KOPT-K1 (cell line): ENCODE measurements at regions not wholly inside any gene's neighbourhood (a gene's known extent, or its start where the extent isn't known, plus 50 kb on each side); places are given as distances from the start of the nearest gene placed in this dataset.

ENCODE experiments used
- H3K27ac ChIP-seq: fragments of 200-600 bp; sonication (generic); 2 replicates; pipeline ENCODE4 v1.5.1; 2016; ENCODE audit warnings: antibody characterized with exemption, mild to moderate bottlenecking, low read depth, low read length; ENCODE audit not compliant: poor library complexity, severe bottlenecking
- H3K36me3 ChIP-seq: fragments of 200-600 bp; sonication (generic); 2 replicates; pipeline ENCODE4 v1.5.1; 2017; ENCODE audit warnings: antibody characterized with exemption, mild to moderate bottlenecking, low read length, moderate library complexity; ENCODE audit not compliant: insufficient read depth
- H3K9me3 ChIP-seq: fragments of 200-600 bp; sonication (generic); 2 replicates; pipeline ENCODE4 v1.5.1; 2017; ENCODE audit warnings: antibody characterized with exemption, low read length, mild to moderate bottlenecking; ENCODE audit not compliant: insufficient read depth, poor library complexity, severe bottlenecking

DNA sequence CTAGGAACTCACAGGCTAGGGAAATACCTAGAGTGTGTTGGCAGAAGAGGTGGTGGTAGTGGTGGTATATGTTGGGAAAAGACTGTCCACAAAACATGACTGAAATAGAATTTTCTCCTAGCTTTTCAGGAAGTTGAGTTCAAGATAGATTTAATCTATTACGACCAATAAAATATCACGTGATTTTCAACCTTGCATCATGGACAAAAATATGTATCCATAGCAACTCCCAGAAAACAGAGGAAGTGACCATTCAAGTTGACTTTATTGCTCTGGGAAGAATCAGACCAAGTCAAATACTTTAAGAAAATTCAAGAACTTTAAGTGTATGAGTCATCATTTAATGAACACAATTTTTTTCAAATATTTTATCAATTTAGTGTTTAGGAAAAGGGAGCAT is 347.0 kb upstream of the ZNF385D start:
- Histone ChIP-seq H3K9me3 (no peaks in the 10 kb centered on the region), H3K27ac (no peak overlapping the region), H3K36me3 (no peaks in the 10 kb centered on the region)

DNA sequence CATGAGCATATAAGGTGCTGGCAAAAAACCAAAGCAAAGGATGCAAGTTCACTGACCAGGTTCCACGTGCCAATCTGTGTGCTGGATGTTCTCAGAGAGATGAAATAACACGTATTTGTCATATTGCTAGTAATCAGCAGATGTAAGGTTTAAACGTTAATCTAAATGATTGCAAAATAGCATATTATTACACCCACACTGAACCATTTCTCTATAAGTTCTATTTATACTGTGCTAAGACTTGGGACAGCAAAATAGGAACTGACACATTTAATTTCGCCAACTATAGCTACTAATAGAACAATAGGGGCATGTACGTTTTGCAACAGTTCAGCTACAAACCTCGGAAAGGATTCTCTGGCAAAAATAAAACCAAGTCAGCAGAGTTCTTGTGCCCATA is 350.3 kb upstream of the ZNF385D start:
- Histone ChIP-seq H3K27ac (no peak overlapping the region), H3K9me3 (no peaks in the 10 kb centered on the region), H3K36me3 (no peaks in the 10 kb centered on the region)

GRCh38 chr3:22101811-22102210 is 350.8 kb upstream of the ZNF385D start:
- Histone ChIP-seq H3K36me3 (no peaks in the 10 kb centered on the region), H3K27ac (no peak overlapping the region), H3K9me3 (no peaks in the 10 kb centered on the region)

- H3K9me3 ChIP-seq, result no peaks in the 10 kb centered on the region
- no peak overlapping the region for H3K27ac ChIP-seq
- H3K36me3 ChIP-seq, result no peaks in the 10 kb centered on the region
These were observed 352.4 kb upstream of the ZNF385D start for GRCh38 chr3:22103423-22103822.

- Histone ChIP-seq H3K27ac (no peak overlapping the region), H3K9me3 (no peaks in the 10 kb centered on the region), H3K36me3 (no peaks in the 10 kb centered on the region)
These were observed 355.3 kb upstream of the ZNF385D start for GRCh38 chr3:22106213-22106896.

GRCh38 chr3:22111226-22111625 is 360.2 kb upstream of the ZNF385D start:
- Histone ChIP-seq H3K36me3 (no peaks in the 10 kb centered on the region), H3K9me3 (no peaks in the 10 kb centered on the region), H3K27ac (no peak overlapping the region)

- H3K36me3 ChIP-seq, result no peaks in the 10 kb centered on the region
- no peak overlapping the region for H3K27ac ChIP-seq
- no peaks in the 10 kb centered on the region for H3K9me3 ChIP-seq
These were observed 362.4 kb upstream of the ZNF385D start for GRCh38 chr3:22113453-22113852.

- no peak overlapping the region for H3K27ac ChIP-seq
- H3K9me3 ChIP-seq, result no peaks in the 10 kb centered on the region
- H3K36me3 ChIP-seq, result no peaks in the 10 kb centered on the region
These were observed 364.6 kb upstream of the ZNF385D start for GRCh38 chr3:22115581-22115980.

DNA sequence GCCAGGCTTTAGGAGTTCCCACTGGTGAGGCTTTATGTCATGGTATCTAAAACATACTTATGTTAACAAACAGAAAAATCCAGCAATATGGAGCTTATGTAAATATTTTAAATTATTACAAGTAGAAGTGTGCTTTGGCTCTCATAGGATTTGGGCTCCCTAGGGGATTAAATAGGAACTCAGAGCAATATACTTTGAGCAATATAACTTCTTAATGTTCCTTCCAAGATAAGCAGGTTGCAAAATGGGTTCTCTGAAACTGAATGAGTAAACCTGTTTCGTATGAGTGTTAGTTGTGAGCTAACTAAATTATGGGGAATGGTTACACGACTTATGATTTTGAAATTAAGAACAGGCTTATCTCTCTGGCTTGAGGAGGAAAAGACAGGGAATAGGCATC is 366.1 kb upstream of the ZNF385D start:
- Histone ChIP-seq H3K9me3 (no peaks in the 10 kb centered on the region), H3K27ac (no peak overlapping the region), H3K36me3 (no peaks in the 10 kb centered on the region)

- no peak overlapping the region for H3K27ac ChIP-seq
- H3K36me3 ChIP-seq, result no peaks in the 10 kb centered on the region
- H3K9me3 ChIP-seq, result no peaks in the 10 kb centered on the region
These were observed 366.8 kb upstream of the ZNF385D start for GRCh38 chr3:22117751-22118346.

GRCh38 chr3:22118542-22118941 is 367.5 kb upstream of the ZNF385D start:
- Histone ChIP-seq H3K27ac (no peak overlapping the region), H3K9me3 (no peaks in the 10 kb centered on the region), H3K36me3 (no peaks in the 10 kb centered on the region)

DNA sequence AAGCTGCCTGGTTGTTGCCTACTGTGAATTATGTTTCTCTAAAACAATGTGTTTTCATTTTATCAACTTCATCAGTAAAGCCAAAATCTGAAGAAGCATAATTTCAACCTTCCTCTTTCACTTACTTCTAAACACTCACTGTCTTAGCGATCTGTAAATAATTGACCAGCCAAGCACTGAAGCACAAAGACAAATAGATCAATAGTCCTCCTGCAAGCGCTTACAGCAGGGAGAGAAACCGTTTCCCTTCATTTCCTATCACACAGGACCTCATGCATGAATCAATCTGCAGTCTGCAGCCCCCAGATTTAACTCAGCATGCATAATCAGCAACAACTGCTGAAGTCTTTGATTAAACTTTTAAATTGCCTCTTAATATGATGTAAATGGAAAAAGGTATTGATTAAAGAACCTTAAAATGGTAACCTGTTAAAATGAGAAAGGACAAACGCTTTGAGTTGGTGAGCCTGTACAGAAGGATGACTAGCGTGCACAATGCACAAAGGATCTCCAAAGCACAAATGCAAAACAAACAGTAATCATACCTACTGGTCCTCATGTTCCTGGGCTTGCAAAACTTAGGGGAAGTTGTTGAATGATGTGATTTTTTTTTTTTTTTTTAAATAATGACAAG is 370.2 kb upstream of the ZNF385D start:
- Histone ChIP-seq H3K27ac (no peak overlapping the region), H3K9me3 (no peaks in the 10 kb centered on the region), H3K36me3 (no peaks in the 10 kb centered on the region)

DNA sequence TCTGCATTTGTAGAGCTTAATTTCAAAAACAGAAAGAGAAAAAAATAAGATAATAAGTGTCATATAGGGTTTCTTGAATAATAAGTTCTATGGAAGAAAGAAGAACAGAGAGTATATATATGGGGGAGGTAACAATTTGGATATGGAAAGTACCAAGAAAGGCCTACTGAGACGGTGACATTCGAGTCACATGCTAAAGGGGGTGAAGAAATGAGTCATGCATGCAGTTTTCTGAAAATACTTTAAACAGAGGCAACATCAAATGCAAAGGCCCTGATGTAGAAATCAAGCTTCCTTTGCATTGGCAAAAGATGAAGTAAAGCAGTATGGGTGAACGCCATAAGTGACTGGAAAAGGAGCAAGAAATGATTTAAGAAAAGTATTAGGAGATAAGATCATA is 371.6 kb upstream of the ZNF385D start:
- no peaks in the 10 kb centered on the region for H3K36me3 ChIP-seq
- H3K27ac ChIP-seq, result no peak overlapping the region
- H3K9me3 ChIP-seq, result no peaks in the 10 kb centered on the region

- no peaks in the 10 kb centered on the region for H3K36me3 ChIP-seq
- H3K27ac ChIP-seq, result no peak overlapping the region
- H3K9me3 ChIP-seq, result no peaks in the 10 kb centered on the region
These were observed 378.1 kb upstream of the ZNF385D start for GRCh38 chr3:22129101-22129500.

GRCh38 chr3:22141769-22142168 is 390.8 kb upstream of the ZNF385D start:
- no peak overlapping the region for H3K27ac ChIP-seq
- no peaks in the 10 kb centered on the region for H3K36me3 ChIP-seq

DNA sequence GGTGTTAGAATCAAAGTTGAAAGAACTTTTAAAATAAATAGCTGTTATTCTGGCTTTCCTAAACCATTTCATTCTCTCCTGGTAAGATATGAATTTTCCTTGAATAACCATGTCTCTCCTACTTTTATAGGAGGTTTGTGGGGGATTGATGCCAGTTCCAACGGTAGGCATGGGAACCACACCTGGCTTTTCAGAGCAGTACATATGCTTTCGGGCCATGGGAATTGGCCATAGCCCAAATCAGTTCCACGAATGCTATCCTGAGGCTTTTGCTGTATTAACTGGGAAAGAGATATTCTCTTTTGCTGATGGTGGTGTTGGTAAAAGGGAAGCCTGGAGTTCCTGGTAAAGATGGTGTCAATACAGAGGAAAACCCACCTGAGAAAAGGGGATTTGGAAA is 396.2 kb upstream of the ZNF385D start:
- Histone ChIP-seq H3K36me3 (no peaks in the 10 kb centered on the region), H3K27ac (no peak overlapping the region)

More at GRCh38 chr3:22141769-22142168, 390.8 kb upstream of the ZNF385D start:
- no peaks in the 10 kb centered on the region for H3K9me3 ChIP-seq

More for the DNA sequence above, 396.2 kb upstream of the ZNF385D start:
- H3K9me3 ChIP-seq, result no peaks in the 10 kb centered on the region
